H9 (cell line): ENCODE measurements at regions not wholly inside any gene's neighbourhood (a gene's known extent, or its start where the extent isn't known, plus 50 kb on each side); places are given as distances from the start of the nearest gene placed in this dataset.

Experiments
- DNase-seq: peaks from one replicate; pipeline ENCODE4 v3.0.0-alpha.2; 2017
- H2AFZ ChIP-seq: one replicate; pipeline ENCODE4 v1.6.1; 2013; ENCODE audit warnings: mild to moderate bottlenecking, low read length, control low read depth, moderate library complexity
- H2AK5ac ChIP-seq: 2 replicates; pipeline ENCODE4 v1.6.1; 2013; ENCODE audit warnings: low read length, control low read depth, mixed read lengths; ENCODE audit not compliant: insufficient read length
- H2BK120ac ChIP-seq: one replicate; pipeline ENCODE4 v1.6.1; 2013; ENCODE audit warnings: low read depth, mild to moderate bottlenecking, low read length, control low read depth, inconsistent platforms; ENCODE audit not compliant: poor library complexity, severe bottlenecking
- H2BK12ac ChIP-seq: 2 replicates; pipeline ENCODE4 v1.6.1; 2013; ENCODE audit warnings: low read length, control low read depth, mixed read lengths, low read depth; ENCODE audit not compliant: insufficient read length
- H2BK15ac ChIP-seq: 2 replicates; pipeline ENCODE4 v1.6.1; 2013; ENCODE audit warnings: low read depth, low read length, control low read depth
- H2BK20ac ChIP-seq: one replicate; pipeline ENCODE4 v1.6.1; 2013; ENCODE audit warnings: low read depth, mild to moderate bottlenecking, low read length, control low read depth, inconsistent platforms; ENCODE audit not compliant: poor library complexity, severe bottlenecking
- H2BK5ac ChIP-seq: 2 replicates; pipeline ENCODE4 v1.6.1; 2013; ENCODE audit warnings: low read length, control low read depth, mixed read lengths; ENCODE audit not compliant: insufficient read length
- H3K14ac ChIP-seq: 2 replicates; pipeline ENCODE4 v1.6.1; 2013; ENCODE audit warnings: low read length, control low read depth; ENCODE audit not compliant: insufficient read depth
- H3K18ac ChIP-seq: 2 replicates; pipeline ENCODE4 v1.6.1; 2013; ENCODE audit warnings: low read depth, mild to moderate bottlenecking, mixed read lengths, low read length, control low read depth; ENCODE audit not compliant: insufficient read length
- H3K23ac ChIP-seq: 2 replicates; pipeline ENCODE4 v1.6.1; 2013; ENCODE audit warnings: low read length, control low read depth, mixed read lengths, low read depth; ENCODE audit not compliant: insufficient read length
- H3K23me2 ChIP-seq: 2 replicates; pipeline ENCODE4 v1.6.1; 2013; ENCODE audit warnings: low read depth, mild to moderate bottlenecking, mixed read lengths, low read length, control low read depth; ENCODE audit not compliant: insufficient read length, poor library complexity, severe bottlenecking
- H3K27ac ChIP-seq: 2 replicates; pipeline ENCODE4 v1.5.1; 2013; ENCODE audit warnings: low read length, control low read depth, mixed read lengths, low read depth; ENCODE audit not compliant: insufficient read length
- H3K27me3 ChIP-seq: 2 replicates; pipeline ENCODE4 v1.6.1; 2013; ENCODE audit warnings: low read length, control low read depth, inconsistent platforms; ENCODE audit not compliant: insufficient read depth
- H3K4ac ChIP-seq: 2 replicates; pipeline ENCODE4 v1.6.1; 2013; ENCODE audit warnings: low read depth, mild to moderate bottlenecking, control low read depth, inconsistent platforms, low read length, moderate library complexity
- H3K4me1 ChIP-seq: 2 replicates; pipeline ENCODE4 v1.6.1; 2013; ENCODE audit warnings: low read length, control low read depth, inconsistent platforms; ENCODE audit not compliant: insufficient read depth
- H3K4me2 ChIP-seq: 2 replicates; pipeline ENCODE4 v1.6.1; 2013; ENCODE audit warnings: low read length, control low read depth, mixed read lengths; ENCODE audit not compliant: insufficient read length, insufficient read depth
- H3K56ac ChIP-seq: 2 replicates; pipeline ENCODE4 v1.6.1; 2013; ENCODE audit warnings: low read depth, mild to moderate bottlenecking, mixed read lengths, low read length, control low read depth; ENCODE audit not compliant: insufficient read length
- H3K79me1 ChIP-seq: 2 replicates; pipeline ENCODE4 v1.6.1; 2013; ENCODE audit warnings: low read depth, mild to moderate bottlenecking, moderate library complexity, low read length, control low read depth, inconsistent platforms; ENCODE audit not compliant: insufficient read depth, poor library complexity, severe bottlenecking
- H3K79me2 ChIP-seq: 2 replicates; pipeline ENCODE4 v1.6.1; 2013; ENCODE audit warnings: low read length, control low read depth, inconsistent platforms; ENCODE audit not compliant: insufficient read depth
- H3K9ac ChIP-seq: 2 replicates; pipeline ENCODE4 v1.6.1; 2013; ENCODE audit warnings: low read length, control low read depth, mixed read lengths; ENCODE audit not compliant: insufficient read length; ENCODE audit errors: extremely low read depth
- H3K9me3 ChIP-seq: one replicate; pipeline ENCODE4 v1.6.1; 2013; ENCODE audit warnings: low read depth, low read length, inconsistent platforms; ENCODE audit not compliant: control insufficient read depth
- H3T11ph ChIP-seq: one replicate; pipeline ENCODE4 v1.6.1; 2013; ENCODE audit warnings: mild to moderate bottlenecking, low read length, control low read depth, inconsistent platforms
- H4K20me1 ChIP-seq: one replicate; pipeline ENCODE4 v1.6.1; 2013; ENCODE audit not compliant: control insufficient read depth, insufficient read length, insufficient read depth
- H4K5ac ChIP-seq: 2 replicates; pipeline ENCODE4 v1.6.1; 2013; ENCODE audit warnings: low read depth, mild to moderate bottlenecking, mixed read lengths, low read length, control low read depth; ENCODE audit not compliant: insufficient read length
- H4K8ac ChIP-seq: replicated peaks from 2 replicates; pipeline ENCODE4 v1.6.1; 2013; ENCODE audit warnings: low read length, control low read depth, mixed read lengths, low read depth; ENCODE audit not compliant: insufficient read length
- H4K91ac ChIP-seq: 2 replicates; pipeline ENCODE4 v1.6.1; 2013; ENCODE audit warnings: low read depth, mild to moderate bottlenecking, moderate library complexity, mixed read lengths, low read length, control low read depth; ENCODE audit not compliant: insufficient read length
- H3K27ac Mint-ChIP-seq, 3 experiments: 2 replicates in 2 of 3; 3 replicates in 1 of 3; pipeline ENCODE4 v1.8.0; 2020 to 2021; ENCODE audit warnings: mixed read lengths in 3 of 3, mild to moderate bottlenecking in 1 of 3, moderate library complexity in 1 of 3
- H3K27me3 Mint-ChIP-seq: 2 replicates; pipeline ENCODE4 v1.8.0; 2021; ENCODE audit warnings: low read depth, mild to moderate bottlenecking, moderate library complexity, mixed read lengths
- H3K36me3 Mint-ChIP-seq, 3 experiments: 2 replicates in 2 of 3; 3 replicates in 1 of 3; pipeline ENCODE4 v1.8.0; 2020 to 2021; ENCODE audit warnings: low read depth in 3 of 3, mixed read lengths in 3 of 3; ENCODE audit not compliant: insufficient read depth in 1 of 3
- H3K4me1 Mint-ChIP-seq, 2 experiments: 2 replicates each; pipeline ENCODE4 v1.8.0; 2020; ENCODE audit warnings: mixed read lengths in 2 of 2
- H3K4me3 Mint-ChIP-seq, 2 experiments: 2 replicates in 1 of 2; 3 replicates in 1 of 2; pipeline ENCODE4 v1.8.0; 2020 to 2021; ENCODE audit warnings: mild to moderate bottlenecking in 2 of 2, mixed read lengths in 2 of 2, moderate library complexity in 1 of 2
- H3K9me3 Mint-ChIP-seq, 2 experiments: 2 replicates in 1 of 2; 3 replicates in 1 of 2; pipeline ENCODE4 v1.8.0; 2020; ENCODE audit warnings: mild to moderate bottlenecking in 2 of 2, mixed read lengths in 2 of 2, moderate library complexity in 1 of 2
- CTCF ChIP-seq: fragments of 200-600 bp; sonication (generic); conservative IDR thresholded peaks from 3 replicates; pipeline ENCODE4 v1.8.0; 2021; ENCODE audit warnings: antibody characterized with exemption, mild to moderate bottlenecking
- WGBS: extraction: QIAGEN DNeasy Blood & Tissue Kit; methylation state at CpG from one replicate; pipeline ENCODE4 v1.1.7; 2013; ENCODE audit warnings: missing lambda C conversion rate, low lambda C conversion rate, mixed read lengths; ENCODE audit not compliant: insufficient read length; ENCODE audit errors: extremely low coverage; 5-methylcytosine and 5-hydroxymethylcytosine counted together

- Histone ChIP-seq H3T11ph (no peak overlapping the region), H4K8ac (no peak overlapping the region), H3K23ac (no peak overlapping the region), H3K9ac (no peak overlapping the region), H3K27me3 (no peaks in the 10 kb centered on the region), H2BK20ac (no peak overlapping the region), H4K5ac (no peak overlapping the region), H2BK15ac (no peak overlapping the region), H2BK120ac (no peak overlapping the region), H3K79me1 (no peaks in the 10 kb centered on the region), H2BK5ac (no peak overlapping the region), H3K4me1 (no peaks in the 10 kb centered on the region), H4K20me1 (no peaks in the 10 kb centered on the region), H4K91ac (no peak overlapping the region), H3K56ac (no peak overlapping the region), H2BK12ac (no peak overlapping the region), H3K9me3 (no peaks in the 10 kb centered on the region), H3K79me2 (no peaks in the 10 kb centered on the region), H3K4me2 (no peak overlapping the region), H3K4ac (no peak overlapping the region), H3K18ac (no peak overlapping the region), H3K27ac (no peak overlapping the region), H3K14ac (no peak overlapping the region), H2AK5ac (no peak overlapping the region), H2AFZ (no peak overlapping the region), H3K23me2 (no peaks in the 10 kb centered on the region)
- Mint-ChIP-seq H3K4me1 (peaks cover 3 to 4% of the 10 kb centered on the region in 2 experiments; a peak in 1 of 4 replicates), H3K36me3 (no peaks in the 10 kb centered on the region), H3K4me3 (no peak overlapping the region), H3K27me3 (no peaks in the 10 kb centered on the region), H3K27ac (no peak overlapping the region), H3K9me3 (no peaks in the 10 kb centered on the region)
- peak; percentile 66 for DNase-seq
- no CpG with 5 or more reads among the region's 1 CpG for WGBS
- TF ChIP-seq CTCF = peak; percentile 79
These were observed 306.1 kb downstream of the KCNC2 start for GRCh38 chr12:74903522-74903921.
